ENCODE measurements at regions not wholly inside any gene's neighbourhood (a gene's known extent, or its start where the extent isn't known, plus 50 kb on each side); places are given as distances from the start of the nearest gene placed in this dataset.
"Not testable (repeated sequence)": the region's sequence is repeated elsewhere in the genome, so short reads cannot be mapped to it uniquely, and the experiment has no call there.

DNA sequence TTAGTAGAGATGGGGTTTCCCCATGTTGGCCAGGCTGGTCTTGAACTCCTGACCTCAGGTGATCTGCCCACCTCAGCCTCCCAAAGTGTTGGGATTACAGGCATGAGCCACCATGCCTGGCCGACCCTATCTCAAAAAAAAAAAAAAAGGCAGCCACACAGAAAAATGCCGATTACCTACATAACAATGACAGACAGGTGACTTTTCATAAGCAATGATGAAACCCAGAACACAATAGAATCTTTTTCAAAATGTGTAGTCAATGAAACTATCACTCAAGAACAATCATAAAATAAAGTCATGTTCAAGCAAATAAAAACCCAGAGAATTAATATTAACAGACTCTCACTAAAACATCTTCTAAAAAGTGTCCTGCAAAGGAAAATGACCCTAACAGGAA is 135.6 kb upstream of the MVB12B start:
- not testable (repeated sequence) for DNase-seq

DNA sequence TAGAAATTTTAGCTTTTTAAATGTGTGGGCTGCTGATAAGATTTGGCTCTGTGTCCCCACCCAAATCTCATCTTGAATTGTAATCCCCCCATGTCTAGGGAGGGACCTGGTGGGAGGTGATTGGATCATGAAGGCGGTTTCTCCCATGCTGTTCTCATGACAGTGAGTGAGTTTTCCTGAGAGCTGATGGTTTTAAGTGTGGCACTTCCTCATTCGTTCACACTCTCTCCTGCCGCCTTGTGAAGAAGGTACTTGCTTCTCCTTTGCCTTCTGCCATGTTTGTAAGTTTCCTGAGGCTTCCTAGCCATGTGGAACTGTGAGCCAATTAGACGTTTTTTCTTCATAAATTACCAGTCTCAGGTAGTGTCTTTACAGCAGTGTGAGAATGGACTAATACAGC is 127.8 kb upstream of the MVB12B start:
- no peak for DNase-seq

DNA sequence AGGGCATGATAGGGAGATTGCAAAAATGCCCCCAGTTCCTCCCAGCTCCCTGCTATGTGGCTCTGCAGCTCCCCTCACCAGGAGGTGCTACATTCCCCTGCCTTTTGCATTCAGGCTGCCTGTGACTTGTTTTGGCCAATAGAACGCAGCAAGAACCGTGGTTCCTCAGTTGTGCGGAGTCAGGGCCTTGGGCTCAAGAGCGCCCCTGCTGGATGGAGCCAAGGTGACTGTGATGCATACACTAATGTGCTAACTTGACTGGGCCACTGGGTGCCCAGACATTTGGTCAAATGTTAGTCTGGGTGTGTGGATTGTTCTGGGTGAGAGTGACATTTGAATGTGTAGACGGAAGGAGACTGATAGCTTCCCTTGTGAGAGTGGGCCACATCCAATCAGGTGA is 123.3 kb upstream of the MVB12B start:
- DNase-seq, result no peak

DNA sequence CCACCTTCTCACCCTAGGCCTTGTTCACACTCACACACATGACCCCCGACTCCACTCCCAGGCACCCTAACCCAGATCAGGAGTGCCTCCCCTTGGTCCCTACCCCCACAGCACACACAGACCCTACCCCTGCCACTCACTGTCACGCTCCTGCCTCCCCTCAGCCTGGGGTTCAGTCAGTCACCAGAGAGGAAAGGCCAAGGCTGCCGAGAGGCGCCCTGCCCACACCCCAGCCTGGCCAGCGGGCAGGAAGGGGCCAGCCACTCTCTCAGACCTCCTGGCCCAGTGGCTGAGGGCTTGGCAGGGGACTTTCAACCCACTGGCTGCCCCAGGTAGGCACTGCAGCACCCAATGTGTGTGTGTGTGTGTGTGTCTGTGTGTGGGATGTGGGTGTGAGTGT is 122.4 kb upstream of the MVB12B start:
- DNase-seq, result no peak

DNA sequence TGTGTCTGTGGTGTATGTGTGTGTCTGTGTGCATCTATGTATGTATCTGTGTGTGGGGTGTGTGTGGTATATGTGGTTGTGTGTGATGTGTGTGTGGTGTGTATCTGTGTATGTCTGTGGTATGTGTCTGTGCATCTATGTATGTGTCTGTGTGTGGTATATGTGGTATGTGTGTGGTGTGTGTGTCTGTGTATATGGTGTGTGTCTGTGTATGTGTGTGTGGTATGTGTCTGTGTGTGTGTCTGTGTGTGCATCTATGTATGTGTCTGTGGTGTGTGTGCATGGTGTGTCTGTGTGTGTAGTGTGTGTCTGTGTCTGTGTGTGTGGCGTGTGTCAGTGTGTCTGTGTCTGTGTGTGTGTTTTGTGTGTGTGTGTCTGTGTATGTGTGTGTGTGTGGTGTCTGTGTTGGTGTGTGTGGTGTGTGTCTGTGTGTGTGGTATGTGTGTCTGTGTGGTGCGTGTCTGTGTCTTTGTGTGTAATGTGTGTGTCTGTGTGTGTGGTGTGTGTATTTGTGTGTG is 121.9 kb upstream of the MVB12B start:
- DNase-seq, result no peak

DNA sequence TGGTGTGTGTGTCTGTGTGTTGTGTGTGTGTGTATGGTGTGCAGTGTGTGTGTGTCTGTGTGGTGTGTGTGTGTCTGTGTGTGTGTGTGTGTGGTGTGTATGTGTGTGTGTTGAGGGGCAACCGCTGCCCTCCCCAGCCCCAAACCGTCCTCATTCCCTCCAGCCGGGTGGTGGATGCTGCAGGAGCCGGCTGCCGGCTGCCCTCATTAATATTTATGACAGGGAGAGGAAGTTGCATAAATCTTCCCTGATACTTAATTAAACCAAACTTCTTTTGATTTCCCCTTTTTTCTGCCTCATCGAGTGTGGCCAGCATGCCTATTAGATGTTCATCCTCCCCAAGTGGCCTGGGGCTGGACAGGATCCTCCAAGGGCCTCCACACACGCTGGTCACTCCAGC is 121.4 kb upstream of the MVB12B start:
- DNase-seq, result no peak

DNA sequence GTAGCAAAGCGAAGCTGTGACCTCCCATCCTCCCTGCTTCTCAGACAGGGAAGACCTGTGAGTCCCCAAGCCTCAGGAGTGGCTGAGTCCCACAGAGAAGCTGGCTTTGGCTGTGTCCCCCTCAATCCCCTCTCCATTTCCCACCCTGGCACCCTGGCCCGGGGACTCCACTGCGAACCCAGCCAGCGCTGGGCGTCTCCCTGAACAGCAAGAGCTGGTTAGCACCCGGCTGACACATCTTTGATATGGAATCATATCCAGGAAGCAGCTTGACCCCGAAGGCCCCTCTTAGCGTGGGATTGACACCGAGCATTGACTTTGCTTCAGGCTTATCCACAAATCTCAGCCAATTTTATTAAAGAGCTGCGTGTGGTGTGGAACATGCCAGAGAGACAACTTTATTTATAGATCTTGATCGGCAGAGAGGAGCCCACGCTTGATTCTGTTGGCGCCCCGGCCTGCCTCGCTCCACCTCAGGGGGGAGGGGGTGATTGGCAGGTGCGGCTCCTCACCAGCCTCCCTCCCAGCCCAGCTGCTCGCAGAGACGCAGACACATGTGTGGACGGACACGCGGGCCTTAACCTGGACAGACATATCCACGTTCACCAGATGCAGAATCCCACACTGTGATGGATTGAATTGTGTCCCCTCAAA is 120.7 kb upstream of the MVB12B start:
- DNase-seq, result no peak

DNA sequence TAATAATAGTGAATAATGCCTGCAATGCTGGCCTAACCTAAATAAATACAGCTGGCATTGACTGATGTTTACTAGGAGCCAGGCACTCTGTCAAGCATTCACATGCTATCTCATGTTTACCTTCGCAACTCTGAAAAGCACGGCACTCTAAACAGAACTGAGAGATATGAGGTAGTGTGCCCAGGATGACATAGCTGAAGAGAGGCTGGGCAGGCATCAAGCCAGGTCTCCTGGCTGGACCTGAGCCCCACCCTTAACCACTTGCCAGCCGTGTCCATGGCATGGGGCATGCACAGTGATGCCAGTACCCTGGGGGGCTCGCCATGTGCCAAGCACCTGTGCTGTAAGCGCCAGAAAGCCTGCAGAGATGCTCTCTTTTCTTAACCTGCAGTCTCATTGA is 119.4 kb upstream of the MVB12B start:
- no peak for DNase-seq

DNA sequence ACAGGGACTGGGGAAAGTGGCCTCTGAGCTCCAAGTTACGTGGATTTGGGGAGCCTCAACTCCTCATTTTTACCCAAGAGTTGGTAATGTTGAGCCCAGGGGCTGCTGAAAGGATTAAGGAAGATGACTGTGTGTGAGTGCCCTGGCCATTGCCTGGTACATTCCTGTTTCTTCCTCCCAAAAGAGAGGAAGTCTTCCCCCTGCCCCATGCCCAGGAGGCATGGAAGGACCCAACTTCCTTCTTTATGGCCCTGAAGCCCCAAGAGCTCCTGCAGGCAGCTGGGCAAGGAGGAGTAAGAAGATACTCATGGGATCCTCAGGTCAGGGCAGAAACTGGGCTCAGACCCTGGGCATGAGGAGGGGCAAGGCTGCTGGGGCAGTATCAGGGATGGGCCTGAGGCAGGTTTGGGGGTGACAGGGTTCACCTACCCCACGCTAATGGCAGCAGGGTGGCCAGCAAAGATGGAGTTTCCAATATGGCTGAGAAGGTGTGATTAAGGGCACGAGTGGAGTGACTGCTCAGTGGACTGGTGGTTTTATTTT is 118.3 kb upstream of the MVB12B start:
- DNase-seq, result no peak

DNA sequence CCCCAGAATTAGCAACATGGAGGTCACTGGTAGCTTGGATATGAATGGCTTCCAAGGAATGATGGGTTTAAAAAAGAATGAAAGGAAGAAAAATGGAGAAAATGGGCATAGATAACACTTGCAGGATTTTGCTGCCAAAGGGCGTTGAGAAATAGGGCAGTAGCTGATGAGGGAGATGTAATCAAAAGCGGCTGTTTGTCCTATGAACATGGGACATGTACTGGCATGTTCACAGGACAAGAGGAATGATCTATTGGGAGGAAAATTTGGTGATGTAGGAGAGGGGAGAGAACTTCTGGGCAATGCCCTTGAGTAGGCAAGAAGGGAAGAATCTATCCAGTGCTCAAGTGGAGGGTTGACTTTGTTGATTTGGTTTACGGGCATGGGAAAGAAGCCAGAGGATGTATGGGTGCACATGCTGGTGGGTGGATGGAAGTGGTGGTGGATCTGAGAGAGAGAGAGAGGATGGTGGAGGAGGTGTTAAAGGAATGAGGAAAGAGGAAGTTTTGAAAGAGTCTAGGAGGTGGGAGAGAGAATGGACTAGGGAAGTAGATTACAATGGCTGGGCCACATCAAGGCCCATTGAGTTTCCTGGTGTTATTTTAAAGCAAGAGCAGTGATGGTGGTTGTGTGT is 115.1 kb upstream of the MVB12B start:
- no peak for DNase-seq

DNA sequence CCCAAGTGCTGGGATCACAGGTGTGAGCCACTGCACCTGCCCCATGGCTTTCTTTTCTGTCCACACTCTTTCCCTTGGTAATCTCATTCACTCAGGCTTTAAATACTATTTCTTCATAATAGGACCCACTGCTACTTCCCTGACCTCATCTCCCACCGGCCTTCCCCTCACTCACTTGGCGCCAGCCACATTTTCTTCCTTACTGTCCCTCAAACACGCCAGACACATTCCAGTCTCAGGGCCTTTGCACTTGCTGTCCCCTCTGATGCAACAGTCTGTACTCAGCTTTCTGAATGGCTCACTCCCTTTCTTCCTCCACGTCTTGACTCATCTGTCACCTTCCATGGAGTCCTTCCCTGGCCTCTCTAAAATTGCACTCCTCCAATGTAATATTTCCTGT is 111.1 kb upstream of the MVB12B start:
- DNase-seq, result no peak

DNA sequence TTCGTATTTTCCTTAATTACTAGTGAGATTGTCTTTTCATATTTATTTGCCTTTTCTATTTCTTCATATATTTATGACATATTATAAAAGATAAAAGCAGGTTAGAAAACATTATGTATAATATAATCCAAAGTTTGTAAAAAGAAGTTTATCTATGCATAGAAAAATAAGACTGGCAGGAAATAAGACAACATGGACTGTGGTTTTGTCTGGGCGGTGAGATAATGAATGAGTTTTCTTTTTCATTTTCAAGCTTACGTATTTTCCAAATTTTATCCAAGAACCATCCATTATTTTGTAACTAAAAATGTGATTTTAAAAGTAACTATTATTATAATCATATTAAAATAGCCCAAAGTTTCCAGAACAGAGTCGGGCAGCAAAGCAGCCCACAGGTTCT is 109.8 kb upstream of the MVB12B start:
- DNase-seq, result no peak

DNA sequence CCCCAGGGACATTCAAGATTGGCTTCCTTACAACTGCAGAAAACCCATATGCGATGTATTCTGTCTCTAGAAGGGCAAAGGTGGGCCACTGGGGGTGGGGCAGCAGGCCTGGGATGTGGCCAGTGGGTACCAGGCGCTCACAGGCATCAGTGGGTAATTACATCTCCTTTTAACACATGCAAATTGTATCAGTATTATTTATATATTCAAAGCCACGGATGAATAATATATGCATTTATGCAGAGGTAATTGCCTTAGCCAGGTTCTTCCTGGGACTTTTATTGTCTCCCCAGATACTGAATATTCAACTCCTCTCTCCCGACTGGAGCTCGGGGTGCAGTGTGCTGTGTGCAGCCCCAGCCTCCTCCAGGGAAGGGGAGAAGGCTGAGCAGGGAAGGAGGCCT is 109.4 kb upstream of the MVB12B start:
- no peak for DNase-seq

DNA sequence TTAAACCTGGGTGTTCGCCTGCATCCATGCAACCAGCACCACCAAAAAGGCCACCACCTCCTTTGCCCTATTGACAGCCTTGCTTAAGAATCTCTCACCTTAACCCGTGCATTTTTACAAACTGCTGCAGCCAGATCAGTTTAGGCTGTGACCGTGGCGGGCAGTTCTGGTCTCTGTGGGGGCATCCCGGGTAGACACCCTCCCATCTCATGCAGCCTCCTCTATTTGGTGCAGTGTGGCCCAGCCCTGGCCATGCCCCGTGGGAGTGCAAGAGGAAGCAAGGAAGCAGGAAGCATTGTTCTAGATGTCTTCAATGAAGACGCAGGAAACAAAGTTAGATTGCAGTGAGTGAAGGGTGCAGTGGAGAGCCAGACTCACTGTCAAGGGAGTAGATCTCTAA is 108.8 kb upstream of the MVB12B start:
- DNase-seq, result no peak

DNA sequence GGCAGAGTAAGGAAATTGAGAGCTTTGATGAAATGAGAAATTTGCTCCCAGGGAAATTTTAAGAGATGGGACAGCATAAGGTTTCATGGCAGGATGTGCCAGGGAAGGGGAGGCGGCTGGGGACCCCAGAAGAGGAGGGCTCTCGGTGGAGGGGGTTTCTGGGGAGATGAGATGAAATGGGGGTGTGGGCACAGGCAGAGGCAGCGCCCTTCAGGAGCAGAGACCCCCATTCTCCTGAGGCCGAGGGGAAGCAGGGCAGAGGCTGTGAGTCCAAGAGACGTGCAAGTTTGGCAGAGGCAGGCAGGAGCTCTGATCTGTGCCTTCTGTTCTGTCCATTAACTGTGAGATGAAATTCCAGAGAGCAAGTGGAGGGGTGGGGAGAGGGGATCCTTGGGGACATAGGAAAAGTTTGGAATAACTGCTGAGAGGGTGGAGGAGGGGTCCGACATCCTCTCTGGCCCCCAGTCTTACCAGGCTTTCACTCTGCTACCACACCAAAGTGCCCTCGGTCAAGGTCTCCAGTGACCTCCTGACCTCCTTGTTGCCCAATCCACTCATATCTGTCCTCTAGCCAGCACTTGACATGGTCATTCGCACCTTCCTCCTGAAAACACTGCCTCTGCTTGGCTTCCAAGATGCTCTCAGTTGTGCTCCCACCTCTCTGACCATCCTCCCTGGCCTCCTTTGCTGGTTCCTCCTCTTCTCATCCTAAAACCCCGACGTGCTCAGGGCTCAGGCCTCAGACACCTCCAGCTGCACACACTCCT is 108.1 kb upstream of the MVB12B start:
- DNase-seq, result no peak

DNA sequence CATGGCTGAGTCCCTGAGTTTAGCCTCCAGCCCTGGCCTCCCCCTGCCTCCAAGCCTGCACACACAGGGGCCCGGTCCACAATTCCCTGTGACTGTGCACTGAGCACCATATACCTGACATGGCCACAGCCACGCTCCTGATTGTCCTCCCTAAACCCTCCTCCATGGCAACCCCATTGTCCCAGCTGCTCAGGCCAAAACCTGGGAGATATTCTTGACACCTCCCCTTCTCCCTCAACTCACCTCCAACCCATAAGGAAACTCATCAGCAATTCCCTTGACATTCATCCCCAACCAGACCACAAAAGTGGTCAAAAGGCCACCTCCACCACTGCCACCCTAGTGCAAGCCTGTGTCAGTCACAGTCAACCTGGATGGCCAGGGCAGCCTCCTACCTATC is 107.5 kb upstream of the MVB12B start:
- DNase-seq, result no peak

DNA sequence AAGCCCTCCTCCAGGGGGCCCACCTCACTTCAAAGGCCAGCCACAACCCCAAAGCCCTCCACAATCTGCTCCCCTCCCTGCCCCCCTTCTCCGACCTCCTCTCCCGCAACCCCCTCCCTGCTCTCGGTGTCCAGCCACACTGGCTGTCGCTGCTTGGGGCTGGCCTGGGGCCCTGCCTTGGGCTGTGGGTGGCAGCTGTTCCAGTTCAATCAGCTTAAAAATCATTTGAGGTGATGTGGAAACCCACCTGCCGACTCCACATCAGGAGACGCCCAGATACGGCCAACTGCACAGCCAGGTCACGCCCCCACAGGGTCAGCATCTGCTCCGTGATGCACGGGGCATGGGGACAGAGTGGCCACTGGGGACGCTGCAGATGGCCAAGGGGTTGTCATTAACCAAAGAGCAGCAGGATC is 107.0 kb upstream of the MVB12B start:
- no peak for DNase-seq

DNA sequence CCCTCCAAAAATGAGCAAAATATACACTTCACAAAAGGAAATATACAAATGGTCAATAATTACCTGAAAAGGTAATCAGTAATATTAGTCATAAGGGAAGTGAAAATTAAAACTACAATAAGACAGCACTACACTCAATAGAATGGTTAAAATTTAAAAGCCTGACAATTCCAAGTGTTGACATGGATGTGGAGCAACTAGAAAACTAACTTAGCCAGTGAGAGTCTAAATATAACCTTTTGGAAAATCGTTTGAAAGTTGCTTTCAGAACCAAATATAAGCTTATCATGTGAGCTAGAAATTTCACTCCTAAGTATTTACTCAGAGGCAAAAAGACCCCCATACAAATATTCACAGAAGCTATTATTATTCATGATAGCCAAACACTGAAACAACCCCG is 105.1 kb upstream of the MVB12B start:
- DNase-seq, result no peak

DNA sequence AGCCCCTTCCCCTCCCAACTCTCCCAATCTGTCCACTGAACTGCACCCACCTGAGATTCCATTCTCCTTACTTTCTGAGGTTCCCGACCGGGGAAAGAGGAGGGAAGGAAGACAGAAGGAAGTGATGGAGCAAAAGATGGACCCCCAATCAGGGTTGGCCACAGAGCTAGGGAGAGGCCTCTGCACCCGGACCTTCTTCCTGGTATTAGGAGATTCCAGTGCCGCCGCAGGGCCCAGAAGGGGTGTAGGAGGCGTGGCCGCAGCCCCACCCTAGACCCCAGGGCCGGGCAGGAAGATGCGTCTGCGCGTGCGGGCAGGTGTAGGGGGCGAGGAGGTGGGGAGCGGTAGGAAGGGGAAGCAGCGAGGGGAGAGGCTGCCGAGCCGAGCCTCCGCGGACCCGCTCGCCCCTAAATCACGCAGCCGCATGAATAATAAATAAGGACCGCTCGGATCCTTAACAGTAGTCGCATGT is 104.2 kb upstream of the MVB12B start:
- DNase-seq, result no peak

DNA sequence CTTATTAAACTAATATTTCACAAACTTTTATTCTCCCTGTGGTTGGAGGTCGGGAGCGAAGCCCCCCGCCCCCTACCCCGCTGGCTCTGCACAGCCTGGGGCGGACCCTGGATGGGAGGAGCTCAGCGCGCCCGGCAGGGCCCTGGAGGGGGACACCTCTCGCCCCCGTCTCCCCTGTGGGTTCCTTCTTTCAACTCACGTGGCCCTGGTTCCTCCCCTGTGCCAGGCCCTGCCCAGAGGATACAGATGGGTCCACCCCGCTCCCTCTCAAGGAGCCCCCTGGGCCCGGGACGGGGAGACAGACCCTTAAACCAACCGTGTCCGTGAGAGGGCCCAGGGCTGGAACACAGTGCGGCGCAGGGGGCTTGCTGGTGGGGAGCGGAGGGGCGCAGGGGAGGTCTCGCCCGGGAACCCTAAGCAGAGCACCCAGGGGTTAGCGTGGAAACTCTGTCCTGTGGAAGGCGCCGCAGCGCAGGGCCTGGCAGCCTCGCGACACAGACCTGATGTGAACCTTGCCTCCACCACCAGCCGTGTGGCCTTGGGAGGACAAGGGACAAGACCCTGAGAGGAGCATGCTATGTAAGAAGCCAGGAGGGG is 103.7 kb upstream of the MVB12B start:
- DNase-seq, result no peak

DNA sequence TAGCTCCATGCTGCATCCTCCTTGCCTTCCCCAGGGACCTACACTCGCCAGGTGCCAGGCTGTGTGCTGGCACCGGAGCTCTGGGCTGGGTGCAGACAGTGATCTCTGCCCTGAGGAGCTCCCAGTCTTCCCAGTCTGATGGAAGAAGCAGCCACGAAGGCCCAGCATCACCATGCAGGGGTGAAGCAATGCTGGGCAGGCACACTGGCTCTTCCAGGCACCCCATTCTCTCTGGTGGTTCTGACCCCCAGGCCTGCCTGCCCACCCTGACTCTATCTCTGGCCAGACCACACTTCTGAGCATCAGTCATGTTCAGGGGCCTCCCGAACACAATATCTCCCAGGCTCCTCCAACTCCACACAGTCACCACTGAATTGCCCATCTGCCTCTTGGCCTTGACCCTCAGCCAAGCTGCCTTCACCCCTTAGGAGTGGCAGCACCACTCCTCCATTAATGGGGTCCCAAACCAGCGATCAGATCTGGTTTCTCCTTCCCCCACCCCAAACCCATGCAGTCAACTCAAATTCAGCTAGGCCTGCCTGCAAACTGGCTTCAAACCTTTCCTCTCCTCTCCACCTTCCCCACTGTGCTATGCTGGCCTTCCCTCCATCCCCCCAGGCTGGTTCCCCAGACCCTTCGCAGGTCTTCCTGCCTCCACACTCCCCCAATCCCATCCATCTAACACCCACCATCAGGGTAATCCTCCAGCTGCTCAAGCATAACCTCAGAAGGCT is 102.7 kb upstream of the MVB12B start:
- no peak for DNase-seq
